ENCODE measurements at regions not wholly inside any gene's neighbourhood (a gene's known extent, or its start where the extent isn't known, plus 50 kb on each side); places are given as distances from the start of the nearest gene placed in this dataset.

DNA sequence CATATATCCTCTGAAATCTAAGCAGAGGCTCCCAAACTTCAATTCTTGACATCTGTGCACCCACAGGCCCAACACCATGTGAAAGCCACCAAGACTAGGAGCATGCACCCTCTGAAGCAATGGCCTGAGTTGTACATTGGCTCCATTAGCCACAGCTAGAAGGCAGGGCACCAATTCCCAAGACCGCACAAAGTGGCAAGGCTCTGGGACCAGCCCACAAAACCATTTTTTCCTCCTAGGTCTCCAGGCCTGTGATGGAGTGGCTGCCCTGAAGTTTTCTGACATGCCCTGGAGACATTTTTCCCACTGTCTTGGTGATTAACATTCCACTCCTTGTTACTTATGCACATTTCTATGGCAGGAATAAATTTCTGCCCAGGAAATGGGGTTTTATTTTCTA, 232.2 kb upstream of the GRID2 start:
- DNase-seq (ENCODE audit: low read depth) (no peak), FAIRE-seq (no peak)
- TF ChIP-seq EZH2 (IDR thresholded peaks at IDR 0.05; ENCODE audit: insufficient read depth, low read length) = no peak
- TF ChIP-seq, protein P1, sequence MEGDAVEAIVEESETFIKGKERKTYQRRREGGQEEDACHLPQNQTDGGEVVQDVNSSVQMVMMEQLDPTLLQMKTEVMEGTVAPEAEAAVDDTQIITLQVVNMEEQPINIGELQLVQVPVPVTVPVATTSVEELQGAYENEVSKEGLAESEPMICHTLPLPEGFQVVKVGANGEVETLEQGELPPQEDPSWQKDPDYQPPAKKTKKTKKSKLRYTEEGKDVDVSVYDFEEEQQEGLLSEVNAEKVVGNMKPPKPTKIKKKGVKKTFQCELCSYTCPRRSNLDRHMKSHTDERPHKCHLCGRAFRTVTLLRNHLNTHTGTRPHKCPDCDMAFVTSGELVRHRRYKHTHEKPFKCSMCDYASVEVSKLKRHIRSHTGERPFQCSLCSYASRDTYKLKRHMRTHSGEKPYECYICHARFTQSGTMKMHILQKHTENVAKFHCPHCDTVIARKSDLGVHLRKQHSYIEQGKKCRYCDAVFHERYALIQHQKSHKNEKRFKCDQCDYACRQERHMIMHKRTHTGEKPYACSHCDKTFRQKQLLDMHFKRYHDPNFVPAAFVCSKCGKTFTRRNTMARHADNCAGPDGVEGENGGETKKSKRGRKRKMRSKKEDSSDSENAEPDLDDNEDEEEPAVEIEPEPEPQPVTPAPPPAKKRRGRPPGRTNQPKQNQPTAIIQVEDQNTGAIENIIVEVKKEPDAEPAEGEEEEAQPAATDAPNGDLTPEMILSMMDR (IDR thresholded peaks at IDR 0.05; ENCODE audit: insufficient read depth, low read depth, low read length) = no peak
- no peak overlapping the region for H3K27ac ChIP-seq (ENCODE audit: low read depth, low read length)
- Mint-ChIP-seq H3K4me1 (ENCODE audit: low read depth, unreplicated experiment) (no peaks in the 10 kb centered on the region), H3K36me3 (ENCODE audit: low read depth, unreplicated experiment) (no peaks in the 10 kb centered on the region), H3K27me3 (ENCODE audit: low read depth, unreplicated experiment) (no peaks in the 10 kb centered on the region), H3K9me3 (ENCODE audit: unreplicated experiment) (peaks cover 17% of the 10 kb centered on the region), H3K27ac (ENCODE audit: unreplicated experiment) (no peak overlapping the region), H3K4me3 (ENCODE audit: unreplicated experiment) (no peak overlapping the region)
- H3K9ac ChIP-seq (ENCODE audit: low read length) = no peak overlapping the region
- H3K4me2 ChIP-seq (ENCODE audit: low read length) = no peak overlapping the region
- H4K20me1 ChIP-seq (ENCODE audit: insufficient read depth, low read length) = no peaks in the 10 kb centered on the region
- H2AFZ ChIP-seq (ENCODE audit: low read depth, low read length) = no peak overlapping the region
- H3K4me1 ChIP-seq (ENCODE audit: insufficient read depth, low read length) = no peaks in the 10 kb centered on the region
- H3K4me3 ChIP-seq (ENCODE audit: insufficient read depth, low read depth, low read length) = no peak overlapping the region
- H3K27me3 ChIP-seq (ENCODE audit: insufficient read depth, low read length) = no peaks in the 10 kb centered on the region
- H3K36me3 ChIP-seq (ENCODE audit: insufficient read depth, low read length) = no peaks in the 10 kb centered on the region
- H3K9me3 ChIP-seq (ENCODE audit: insufficient read depth, low read depth, low read length) = peaks cover 8% of the 10 kb centered on the region
- H3K79me2 ChIP-seq (ENCODE audit: insufficient read depth, low read length) = no peaks in the 10 kb centered on the region

GRCh38 chr4:92074839-92075238, 228.9 kb upstream of the GRID2 start:
- Histone ChIP-seq H3K27me3 (ENCODE audit: insufficient read depth, low read length) (no peaks in the 10 kb centered on the region), H3K4me2 (ENCODE audit: low read length) (no peak overlapping the region), H4K20me1 (ENCODE audit: insufficient read depth, low read length) (no peaks in the 10 kb centered on the region), H3K9ac (ENCODE audit: low read length) (no peak overlapping the region), H3K36me3 (ENCODE audit: insufficient read depth, low read length) (no peaks in the 10 kb centered on the region), H3K4me1 (ENCODE audit: insufficient read depth, low read length) (no peaks in the 10 kb centered on the region), H3K4me3 (ENCODE audit: insufficient read depth, low read depth, low read length) (no peak overlapping the region), H2AFZ (ENCODE audit: low read depth, low read length) (no peak overlapping the region), H3K27ac (ENCODE audit: low read depth, low read length) (no peak overlapping the region), H3K9me3 (ENCODE audit: insufficient read depth, low read depth, low read length) (peaks cover 13% of the 10 kb centered on the region), H3K79me2 (ENCODE audit: insufficient read depth, low read length) (no peaks in the 10 kb centered on the region)
- no peaks in the 10 kb centered on the region for H3K27me3 Mint-ChIP-seq (ENCODE audit: low read depth, unreplicated experiment)
- FAIRE-seq = no peak
- TF ChIP-seq EZH2 (IDR thresholded peaks at IDR 0.05; ENCODE audit: insufficient read depth, low read length) = no peak
- TF ChIP-seq, protein P1 (IDR thresholded peaks at IDR 0.05; ENCODE audit: insufficient read depth, low read depth, low read length) = no peak
- DNase-seq (ENCODE audit: low read depth) = no peak
- H3K4me1 Mint-ChIP-seq (ENCODE audit: low read depth, unreplicated experiment) = no peaks in the 10 kb centered on the region
- H3K9me3 Mint-ChIP-seq (ENCODE audit: unreplicated experiment) = peaks cover 8% of the 10 kb centered on the region
- no peak overlapping the region for H3K27ac Mint-ChIP-seq (ENCODE audit: unreplicated experiment)
- no peaks in the 10 kb centered on the region for H3K36me3 Mint-ChIP-seq (ENCODE audit: low read depth, unreplicated experiment)
- H3K4me3 Mint-ChIP-seq (ENCODE audit: unreplicated experiment) = no peak overlapping the region

- no peak for FAIRE-seq
- H3K27ac Mint-ChIP-seq (ENCODE audit: unreplicated experiment) = no peak overlapping the region
- no peak for DNase-seq (ENCODE audit: low read depth)
- no peaks in the 10 kb centered on the region for H3K4me1 ChIP-seq (ENCODE audit: insufficient read depth, low read length)
- H3K27ac ChIP-seq (ENCODE audit: low read depth, low read length) = no peak overlapping the region
- no peak overlapping the region for H3K4me3 Mint-ChIP-seq (ENCODE audit: unreplicated experiment)
- no peak overlapping the region for H3K4me2 ChIP-seq (ENCODE audit: low read length)
- H3K36me3 Mint-ChIP-seq (ENCODE audit: low read depth, unreplicated experiment) = no peaks in the 10 kb centered on the region
- H4K20me1 ChIP-seq (ENCODE audit: insufficient read depth, low read length) = no peaks in the 10 kb centered on the region
- no peaks in the 10 kb centered on the region for H3K9me3 ChIP-seq (ENCODE audit: insufficient read depth, low read depth, low read length)
- H3K4me1 Mint-ChIP-seq (ENCODE audit: low read depth, unreplicated experiment) = peaks cover 11% of the 10 kb centered on the region
- H3K27me3 Mint-ChIP-seq (ENCODE audit: low read depth, unreplicated experiment) = peaks cover 2% of the 10 kb centered on the region
- H3K79me2 ChIP-seq (ENCODE audit: insufficient read depth, low read length) = no peaks in the 10 kb centered on the region
- no peaks in the 10 kb centered on the region for H3K36me3 ChIP-seq (ENCODE audit: insufficient read depth, low read length)
- H2AFZ ChIP-seq (ENCODE audit: low read depth, low read length) = no peak overlapping the region
- TF ChIP-seq EZH2 (IDR thresholded peaks at IDR 0.05; ENCODE audit: insufficient read depth, low read length) = no peak
- TF ChIP-seq, protein P1 (IDR thresholded peaks at IDR 0.05; ENCODE audit: insufficient read depth, low read depth, low read length) = no peak
- no peak overlapping the region for H3K4me3 ChIP-seq (ENCODE audit: insufficient read depth, low read depth, low read length)
- H3K27me3 ChIP-seq (ENCODE audit: insufficient read depth, low read length) = no peaks in the 10 kb centered on the region
- H3K9me3 Mint-ChIP-seq (ENCODE audit: unreplicated experiment) = no peaks in the 10 kb centered on the region
- H3K9ac ChIP-seq (ENCODE audit: low read length) = no peak overlapping the region
These were observed 212.9 kb upstream of the GRID2 start for GRCh38 chr4:92090887-92091286.
